GM12878 (cell line): ENCODE measurements at regions not wholly inside any gene's neighbourhood (a gene's known extent, or its start where the extent isn't known, plus 50 kb on each side); places are given as distances from the start of the nearest gene placed in this dataset.

Experiments
- ATAC-seq: fragments of 200-7000 bp; cut with Tn5 transposase; 3 replicates; pipeline ENCODE4 v1.9.1; 2020; ENCODE audit warnings: mild to moderate bottlenecking, moderate library complexity
- BruUV-seq: library from RNA; stranded (reverse); fragments of 400-500 nt; replicated peaks from 2 replicates; lab custom pipeline; 2021; lab: Mats Ljungman, UMichigan
- CTCF ChIA-PET: fragments of 300-600 bp; sonication (Branson Sonifier 250); formaldehyde crosslinking; extraction: SDS; loops from one replicate; lab custom pipeline; 2021; ENCODE audit warnings: inconsistent platforms; lab: Yijun Ruan, JAX
- POLR2A ChIA-PET: fragments of 350-600 bp; formaldehyde crosslinking; extraction: SDS; loops from one replicate; lab custom pipeline; 2021; ENCODE audit warnings: inconsistent platforms; lab: Charles Lee
- RAD21 ChIA-PET: fragments of 300-600 bp; sonication (Branson Sonifier 250); formaldehyde crosslinking; loops from one replicate; lab custom pipeline; 2023; ENCODE audit warnings: antibody characterized with exemption; ENCODE audit not compliant: unreplicated experiment; lab: Charles Lee
- SMC1A ChIA-PET: fragments of 300-600 bp; sonication (Branson Sonifier 250); formaldehyde crosslinking; loops from one replicate; lab custom pipeline; 2023; ENCODE audit not compliant: unreplicated experiment, uncharacterized antibody; lab: Charles Lee
- DNase-seq: peaks from one replicate; pipeline ENCODE4 v3.0.0-alpha.2; 2011; ENCODE audit warnings: low read depth, low spot score
- FAIRE-seq: peaks from 3 replicates; lab custom pipeline; 2011; peaks lifted over from hg19 to GRCh38; lab: Jason Lieb, UNC
- H2AFZ ChIP-seq: 2 replicates; pipeline ENCODE4 v1.6.0; 2011; ENCODE audit warnings: low read depth, low read length, control low read depth; ENCODE audit not compliant: control insufficient read depth
- H3K27ac ChIP-seq: 2 replicates; pipeline ENCODE4 v1.5.1; 2011; ENCODE audit warnings: control low read depth; ENCODE audit not compliant: control insufficient read depth, insufficient read depth
- H3K27me3 ChIP-seq, 2 experiments: replicated peaks in 1 of 2; 2 replicates each; pipeline versions ENCODE4 v1.6.0 to v1.6.1; 2011; ENCODE audit warnings: low read length in 1 of 2; ENCODE audit not compliant: control insufficient read depth in 2 of 2, insufficient read depth in 2 of 2
- H3K36me3 ChIP-seq, 2 experiments: 2 replicates each; pipeline ENCODE4 v1.5.1; 2011; ENCODE audit warnings: low read length in 1 of 2; ENCODE audit not compliant: control insufficient read depth in 2 of 2, insufficient read depth in 2 of 2
- H3K4me1 ChIP-seq: 2 replicates; pipeline ENCODE4 v1.6.1; 2011; ENCODE audit warnings: mild to moderate bottlenecking, low read length, moderate library complexity, mixed read lengths; ENCODE audit not compliant: control insufficient read depth, insufficient read depth
- H3K4me2 ChIP-seq: 2 replicates; pipeline ENCODE4 v1.6.0; 2011; ENCODE audit warnings: control low read depth; ENCODE audit not compliant: control insufficient read depth, insufficient read depth
- H3K4me3 ChIP-seq: fragments of 200-600 bp; sonication (generic); 2 replicates; pipeline ENCODE4 v1.5.1; 2016
- H3K79me2 ChIP-seq: 2 replicates; pipeline ENCODE4 v1.6.0; 2011; ENCODE audit warnings: low read length; ENCODE audit not compliant: control insufficient read depth, insufficient read depth
- H3K9ac ChIP-seq: 2 replicates; pipeline ENCODE4 v1.8.0; 2011; ENCODE audit warnings: low read length, control low read depth, mixed read lengths; ENCODE audit not compliant: control insufficient read depth, insufficient read depth
- H3K9me3 ChIP-seq: replicated peaks from 3 replicates; pipeline ENCODE4 v1.5.1; 2011; ENCODE audit warnings: mild to moderate bottlenecking, low read length; ENCODE audit not compliant: control insufficient read depth, insufficient read depth
- H4K20me1 ChIP-seq: 2 replicates; pipeline ENCODE4 v1.6.0; 2011; ENCODE audit not compliant: control insufficient read depth, insufficient read depth
- BMI1 ChIP-seq: fragments of 450-650 bp; IDR thresholded peaks from 2 replicates; pipeline ENCODE4 v1.6.1; 2016; ENCODE audit warnings: mild to moderate bottlenecking, moderate library complexity, borderline replicate concordance
- EP300 ChIP-seq, 2 experiments: fragments of 150-350 bp in 1 of 2; IDR thresholded peaks; 2 replicates each; pipeline ENCODE4 v1.6.1; 2011 to 2012; ENCODE audit warnings: low read depth in 2 of 2, low read length in 2 of 2, borderline replicate concordance in 1 of 2, improper control_type of control experiment in 1 of 2, inconsistent platforms in 1 of 2; ENCODE audit not compliant: control insufficient read depth in 1 of 2
- WGBS: methylation state at CpG from one replicate; pipeline ENCODE4 v1.1.6; 2016; ENCODE audit warnings: low lambda C conversion rate; ENCODE audit not compliant: insufficient replicate concordance, insufficient coverage; ENCODE audit errors: missing lambda C conversion rate; 5-methylcytosine and 5-hydroxymethylcytosine counted together
- in situ Hi-C: fragments of 300-500 bp; cut with MboI; formaldehyde crosslinking; loops from 9 replicates; pipeline ENCODE4 v1.14.3; 2018; ENCODE audit warnings: mixed read lengths
- intact Hi-C: fragments of 100-400 bp; cut with micrococcal nuclease; formaldehyde crosslinking; loops from one replicate; pipeline ENCODE4 v1.14.2; 2022; ENCODE audit not compliant: unreplicated experiment
- TF ChIP-seq, protein P1 (sequence below): fragments of 450-650 bp; formaldehyde crosslinking; IDR thresholded peaks from 2 replicates; pipeline ENCODE4 v1.4.0; 2020; ENCODE audit warnings: mild to moderate bottlenecking, moderate library complexity
- TF ChIP-seq, protein P2 (sequence below): IDR thresholded peaks from 2 replicates; pipeline ENCODE4 v1.6.1; 2011; ENCODE audit warnings: borderline replicate concordance, low read depth, mild to moderate bottlenecking, moderate library complexity, low read length; ENCODE audit not compliant: insufficient read depth, poor library complexity, severe bottlenecking
- TF ChIP-seq, protein P3 (sequence below): fragments of 450-650 bp; IDR thresholded peaks from 2 replicates; pipeline ENCODE4 v1.6.1; 2018; ENCODE audit warnings: borderline replicate concordance, mild to moderate bottlenecking; ENCODE audit not compliant: partially characterized antibody

DNA sequence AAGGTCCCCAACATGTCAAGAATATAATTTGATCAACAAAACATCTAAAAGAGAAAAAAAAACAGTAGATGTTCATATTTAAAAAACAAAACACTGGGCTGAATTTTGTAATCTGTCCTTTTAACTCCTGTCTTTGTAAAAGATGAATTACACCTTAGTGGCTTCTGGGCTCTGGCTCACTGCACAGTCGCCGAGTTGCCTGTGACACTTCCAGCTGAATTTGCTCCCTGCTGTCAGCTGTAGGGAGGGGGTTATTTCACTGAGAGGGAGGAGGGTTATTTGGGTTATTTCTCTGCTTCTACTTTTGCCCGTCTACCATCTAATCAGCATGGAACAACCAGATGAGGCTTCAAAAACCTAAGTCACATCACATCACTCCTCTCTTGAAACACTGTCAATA is 193.0 kb upstream of the ZC3H12A start:
- H3K79me2 ChIP-seq, result no peaks in the 10 kb centered on the region
- no peak for TF ChIP-seq EP300 (IDR thresholded peaks at IDR 0.05; ENCODE audit: borderline replicate concordance in 1 of 2, control insufficient read depth in 1 of 2, low read depth in 2 of 2, low read length in 2 of 2)
- no peak for TF ChIP-seq BMI1
- TF ChIP-seq, protein P1, sequence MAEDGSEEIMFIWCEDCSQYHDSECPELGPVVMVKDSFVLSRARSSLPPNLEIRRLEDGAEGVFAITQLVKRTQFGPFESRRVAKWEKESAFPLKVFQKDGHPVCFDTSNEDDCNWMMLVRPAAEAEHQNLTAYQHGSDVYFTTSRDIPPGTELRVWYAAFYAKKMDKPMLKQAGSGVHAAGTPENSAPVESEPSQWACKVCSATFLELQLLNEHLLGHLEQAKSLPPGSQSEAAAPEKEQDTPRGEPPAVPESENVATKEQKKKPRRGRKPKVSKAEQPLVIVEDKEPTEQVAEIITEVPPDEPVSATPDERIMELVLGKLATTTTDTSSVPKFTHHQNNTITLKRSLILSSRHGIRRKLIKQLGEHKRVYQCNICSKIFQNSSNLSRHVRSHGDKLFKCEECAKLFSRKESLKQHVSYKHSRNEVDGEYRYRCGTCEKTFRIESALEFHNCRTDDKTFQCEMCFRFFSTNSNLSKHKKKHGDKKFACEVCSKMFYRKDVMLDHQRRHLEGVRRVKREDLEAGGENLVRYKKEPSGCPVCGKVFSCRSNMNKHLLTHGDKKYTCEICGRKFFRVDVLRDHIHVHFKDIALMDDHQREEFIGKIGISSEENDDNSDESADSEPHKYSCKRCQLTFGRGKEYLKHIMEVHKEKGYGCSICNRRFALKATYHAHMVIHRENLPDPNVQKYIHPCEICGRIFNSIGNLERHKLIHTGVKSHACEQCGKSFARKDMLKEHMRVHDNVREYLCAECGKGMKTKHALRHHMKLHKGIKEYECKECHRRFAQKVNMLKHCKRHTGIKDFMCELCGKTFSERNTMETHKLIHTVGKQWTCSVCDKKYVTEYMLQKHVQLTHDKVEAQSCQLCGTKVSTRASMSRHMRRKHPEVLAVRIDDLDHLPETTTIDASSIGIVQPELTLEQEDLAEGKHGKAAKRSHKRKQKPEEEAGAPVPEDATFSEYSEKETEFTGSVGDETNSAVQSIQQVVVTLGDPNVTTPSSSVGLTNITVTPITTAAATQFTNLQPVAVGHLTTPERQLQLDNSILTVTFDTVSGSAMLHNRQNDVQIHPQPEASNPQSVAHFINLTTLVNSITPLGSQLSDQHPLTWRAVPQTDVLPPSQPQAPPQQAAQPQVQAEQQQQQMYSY (CRISPR knock-in tag), result no peak
- TF ChIP-seq, protein P2, sequence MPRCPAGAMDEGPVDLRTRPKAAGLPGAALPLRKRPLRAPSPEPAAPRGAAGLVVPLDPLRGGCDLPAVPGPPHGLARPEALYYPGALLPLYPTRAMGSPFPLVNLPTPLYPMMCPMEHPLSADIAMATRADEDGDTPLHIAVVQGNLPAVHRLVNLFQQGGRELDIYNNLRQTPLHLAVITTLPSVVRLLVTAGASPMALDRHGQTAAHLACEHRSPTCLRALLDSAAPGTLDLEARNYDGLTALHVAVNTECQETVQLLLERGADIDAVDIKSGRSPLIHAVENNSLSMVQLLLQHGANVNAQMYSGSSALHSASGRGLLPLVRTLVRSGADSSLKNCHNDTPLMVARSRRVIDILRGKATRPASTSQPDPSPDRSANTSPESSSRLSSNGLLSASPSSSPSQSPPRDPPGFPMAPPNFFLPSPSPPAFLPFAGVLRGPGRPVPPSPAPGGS, result no peak
- TF ChIP-seq, protein P3, sequence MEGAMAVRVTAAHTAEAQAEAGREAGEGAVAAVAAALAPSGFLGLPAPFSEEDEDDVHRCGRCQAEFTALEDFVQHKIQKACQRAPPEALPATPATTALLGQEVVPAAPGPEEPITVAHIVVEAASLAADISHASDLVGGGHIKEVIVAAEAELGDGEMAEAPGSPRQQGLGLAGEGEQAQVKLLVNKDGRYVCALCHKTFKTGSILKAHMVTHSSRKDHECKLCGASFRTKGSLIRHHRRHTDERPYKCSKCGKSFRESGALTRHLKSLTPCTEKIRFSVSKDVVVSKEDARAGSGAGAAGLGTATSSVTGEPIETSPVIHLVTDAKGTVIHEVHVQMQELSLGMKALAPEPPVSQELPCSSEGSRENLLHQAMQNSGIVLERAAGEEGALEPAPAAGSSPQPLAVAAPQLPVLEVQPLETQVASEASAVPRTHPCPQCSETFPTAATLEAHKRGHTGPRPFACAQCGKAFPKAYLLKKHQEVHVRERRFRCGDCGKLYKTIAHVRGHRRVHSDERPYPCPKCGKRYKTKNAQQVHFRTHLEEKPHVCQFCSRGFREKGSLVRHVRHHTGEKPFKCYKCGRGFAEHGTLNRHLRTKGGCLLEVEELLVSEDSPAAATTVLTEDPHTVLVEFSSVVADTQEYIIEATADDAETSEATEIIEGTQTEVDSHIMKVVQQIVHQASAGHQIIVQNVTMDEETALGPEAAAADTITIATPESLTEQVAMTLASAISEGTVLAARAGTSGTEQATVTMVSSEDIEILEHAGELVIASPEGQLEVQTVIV, result no peak
- TF ChIP-seq, all 136 proteins: peak for 0
- Histone ChIP-seq H3K27me3 (no peaks in the 10 kb centered on the region; a peak in 2 of 4 replicates), H3K4me2 (no peak overlapping the region), H3K9ac (no peak overlapping the region), H3K27ac (no peak overlapping the region), H3K4me3 (no peak overlapping the region), H4K20me1 (no peaks in the 10 kb centered on the region), H3K9me3 (no peaks in the 10 kb centered on the region; the same call in 2 of the 3 replicates), H3K4me1 (no peaks in the 10 kb centered on the region), H3K36me3 (no peaks in the 10 kb centered on the region), H2AFZ (no peak overlapping the region)
- no peak for FAIRE-seq
- DNase-seq, result no peak
- RAD21 ChIA-PET, result no interaction called here
- CTCF ChIA-PET, result no interaction called here
- in situ Hi-C loops (no loop called here), intact Hi-C loops (no loop called here)
- no peak for ATAC-seq
- SMC1A ChIA-PET, result no interaction called here
- POLR2A ChIA-PET, result no interaction called here
- BruUV-seq, result no TSS peak
- 77% methylated on average over 3 of the region's 3 CpGs for WGBS
